ENCODE measurements at regions not wholly inside any gene's neighbourhood (a gene's known extent, or its start where the extent isn't known, plus 50 kb on each side); places are given as distances from the start of the nearest gene placed in this dataset.

DNA sequence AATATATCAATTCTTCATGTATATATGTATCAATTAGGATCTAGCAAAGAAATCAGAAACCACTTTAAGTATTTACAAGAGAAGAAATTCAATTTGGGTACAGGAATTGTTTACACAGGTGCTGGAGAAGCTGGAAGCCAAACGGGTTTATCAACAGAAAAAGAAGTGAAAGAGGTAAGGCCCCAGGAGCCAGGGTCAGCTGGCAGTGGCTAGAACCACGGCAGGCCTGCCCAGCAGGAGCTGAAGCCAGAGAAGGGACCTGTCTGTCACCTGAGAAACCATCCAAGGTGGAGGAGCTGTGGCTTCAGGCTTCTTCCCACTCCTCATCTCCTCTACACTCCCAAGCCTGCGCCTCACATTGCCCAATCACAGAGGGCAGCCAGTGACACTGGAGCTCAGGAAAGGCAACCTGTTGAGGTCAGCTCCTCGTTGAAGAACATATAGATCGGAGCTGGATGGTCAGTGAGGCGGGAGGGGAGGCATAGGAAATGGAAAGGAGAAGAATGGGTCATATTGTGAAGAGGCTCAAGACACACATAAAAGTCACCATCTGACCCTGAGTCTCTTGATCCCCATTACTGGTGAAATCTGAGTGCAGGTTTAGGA lies 182.6 kb downstream of the REEP3 start:
- Histone ChIP-seq H3K27me3 (no peaks in the 10 kb centered on the region), H3K36me3 (no peaks in the 10 kb centered on the region), H3K27ac (no peak overlapping the region), H3K4me1 (peaks cover 0 to 32% (median 6%) of the 10 kb centered on the region in 4 donors), H3K9me3 (no peaks in the 10 kb centered on the region), H3K4me3 (no peak overlapping the region)
- DNase-seq = no peak
- no peak for TF ChIP-seq POLR2A (IDR thresholded peaks at IDR 0.05)
- TF ChIP-seq, protein P1, sequence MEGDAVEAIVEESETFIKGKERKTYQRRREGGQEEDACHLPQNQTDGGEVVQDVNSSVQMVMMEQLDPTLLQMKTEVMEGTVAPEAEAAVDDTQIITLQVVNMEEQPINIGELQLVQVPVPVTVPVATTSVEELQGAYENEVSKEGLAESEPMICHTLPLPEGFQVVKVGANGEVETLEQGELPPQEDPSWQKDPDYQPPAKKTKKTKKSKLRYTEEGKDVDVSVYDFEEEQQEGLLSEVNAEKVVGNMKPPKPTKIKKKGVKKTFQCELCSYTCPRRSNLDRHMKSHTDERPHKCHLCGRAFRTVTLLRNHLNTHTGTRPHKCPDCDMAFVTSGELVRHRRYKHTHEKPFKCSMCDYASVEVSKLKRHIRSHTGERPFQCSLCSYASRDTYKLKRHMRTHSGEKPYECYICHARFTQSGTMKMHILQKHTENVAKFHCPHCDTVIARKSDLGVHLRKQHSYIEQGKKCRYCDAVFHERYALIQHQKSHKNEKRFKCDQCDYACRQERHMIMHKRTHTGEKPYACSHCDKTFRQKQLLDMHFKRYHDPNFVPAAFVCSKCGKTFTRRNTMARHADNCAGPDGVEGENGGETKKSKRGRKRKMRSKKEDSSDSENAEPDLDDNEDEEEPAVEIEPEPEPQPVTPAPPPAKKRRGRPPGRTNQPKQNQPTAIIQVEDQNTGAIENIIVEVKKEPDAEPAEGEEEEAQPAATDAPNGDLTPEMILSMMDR (IDR thresholded peaks at IDR 0.05) = no peak

DNA sequence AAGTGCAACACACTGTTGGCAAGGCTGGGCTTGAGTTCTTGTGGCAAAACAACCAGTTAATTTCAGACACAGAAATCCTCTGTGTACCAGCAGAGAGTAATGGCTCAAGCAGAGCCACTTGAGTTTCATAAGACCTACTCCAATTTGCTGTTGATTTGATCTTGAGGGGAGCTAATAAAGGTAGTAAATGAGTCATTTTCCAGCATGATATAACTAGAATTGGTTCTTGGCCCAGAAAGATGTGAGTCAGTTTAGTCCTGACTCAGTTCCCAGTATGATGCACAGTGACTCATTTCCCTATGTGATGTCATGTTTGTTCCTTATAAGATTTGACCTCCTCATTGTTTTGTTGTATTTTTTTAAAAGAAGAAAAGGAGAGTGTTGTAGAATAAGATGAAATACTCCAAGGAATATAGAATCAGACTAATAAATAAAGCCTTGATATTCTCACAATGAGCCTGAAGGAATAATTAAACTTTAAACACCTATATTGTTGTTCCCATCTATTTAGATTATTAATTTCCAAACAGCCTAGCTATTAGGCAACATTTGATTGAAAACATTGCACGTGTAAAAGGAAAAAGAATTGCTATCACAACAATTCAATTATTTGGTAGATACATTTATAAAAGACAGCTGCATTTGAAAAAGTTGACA lies 186.2 kb downstream of the REEP3 start:
- no peak for DNase-seq

DNA sequence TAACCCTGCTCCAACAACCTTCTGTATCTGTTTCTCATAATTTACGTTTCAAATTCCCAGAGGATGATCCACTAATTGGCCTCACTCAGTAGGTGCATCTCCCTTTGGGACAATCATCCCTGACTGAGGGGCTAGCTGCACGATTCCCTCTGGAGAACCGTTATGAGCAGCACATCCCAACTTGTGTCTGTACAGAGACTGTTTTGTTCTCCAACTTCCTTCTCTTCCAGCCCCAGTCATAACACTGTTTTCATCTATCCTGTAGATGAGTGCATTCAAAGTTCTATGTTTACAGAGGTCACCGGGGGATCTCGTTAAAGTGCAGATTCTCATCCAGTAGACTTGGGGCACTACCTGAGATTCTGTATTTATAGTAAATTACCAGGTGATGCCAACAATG lies 187.2 kb downstream of the REEP3 start:
- no peaks in the 10 kb centered on the region for H3K9me3 ChIP-seq
- no peaks in the 10 kb centered on the region for H3K27me3 ChIP-seq
- H3K4me3 ChIP-seq = no peak overlapping the region
- no peak overlapping the region for H3K27ac ChIP-seq
- DNase-seq = no peak
- no peaks in the 10 kb centered on the region for H3K36me3 ChIP-seq
- peaks cover 0 to 27% (median 4%) of the 10 kb centered on the region in 4 donors for H3K4me1 ChIP-seq
- no peak for TF ChIP-seq POLR2A (IDR thresholded peaks at IDR 0.05)
- TF ChIP-seq, protein P1 (IDR thresholded peaks at IDR 0.05) = no peak

More for the DNA sequence above, 186.2 kb downstream of the REEP3 start:
- Histone ChIP-seq H3K36me3 (no peaks in the 10 kb centered on the region), H3K4me1 (peaks cover 0 to 19% (median 2%) of the 10 kb centered on the region in 4 donors), H3K4me3 (no peak overlapping the region), H3K27me3 (no peaks in the 10 kb centered on the region), H3K9me3 (no peaks in the 10 kb centered on the region), H3K27ac (peak overlapping the region in 3 of 4 donors; percentile 49 to 71 (median 59))
- TF ChIP-seq, protein P1 (IDR thresholded peaks at IDR 0.05) = no peak
- no peak for TF ChIP-seq POLR2A (IDR thresholded peaks at IDR 0.05)

DNA sequence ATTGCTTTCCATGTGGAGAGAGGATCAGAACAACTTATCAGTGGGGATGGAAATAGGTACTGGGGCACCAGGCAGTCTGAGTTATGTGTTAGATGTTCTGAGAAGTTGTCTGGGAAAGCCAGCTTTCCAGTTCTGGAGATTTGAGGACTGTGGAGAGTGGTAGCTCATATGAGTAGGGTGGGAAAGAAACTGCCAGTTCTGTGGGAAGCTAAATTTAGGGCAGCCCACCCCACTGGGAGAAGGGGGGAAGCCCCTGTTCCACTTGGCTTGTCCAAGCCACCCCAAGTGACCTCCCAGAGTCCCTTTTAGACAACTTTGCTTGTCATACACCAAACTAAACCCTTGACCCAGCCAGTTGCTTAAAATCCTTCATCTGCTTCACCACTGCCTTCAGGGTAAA lies 189.5 kb downstream of the REEP3 start:
- TF ChIP-seq, protein P1 (IDR thresholded peaks at IDR 0.05) = no peak
- no peak for TF ChIP-seq POLR2A (IDR thresholded peaks at IDR 0.05)
- Histone ChIP-seq H3K4me1 (peaks cover 0 to 35% (median 4%) of the 10 kb centered on the region in 4 donors), H3K9me3 (no peaks in the 10 kb centered on the region), H3K4me3 (no peak overlapping the region), H3K27ac (peak overlapping the region in 3 of 4 donors; percentile 71 to 85 (median 82)), H3K27me3 (no peaks in the 10 kb centered on the region), H3K36me3 (no peaks in the 10 kb centered on the region)
- no peak for DNase-seq

DNA sequence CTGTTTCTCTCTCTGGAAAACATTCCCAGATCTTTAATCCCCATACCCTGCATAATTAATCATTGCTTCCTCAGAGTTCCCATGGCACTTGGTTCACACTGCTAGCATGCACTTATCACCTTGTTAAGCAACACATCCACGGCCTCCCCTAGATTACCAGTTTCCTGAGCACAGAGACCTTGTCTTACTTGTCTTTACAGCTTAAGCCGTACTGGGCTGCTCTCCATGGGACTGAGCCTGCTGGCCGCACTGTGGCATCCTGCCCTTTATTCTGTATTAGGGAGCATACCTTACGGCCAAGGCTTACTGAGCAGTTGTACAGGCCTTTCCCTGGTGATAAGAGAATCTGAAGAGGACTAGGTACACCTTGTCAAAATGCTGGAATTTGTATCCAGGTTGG lies 190.2 kb downstream of the REEP3 start:
- no peaks in the 10 kb centered on the region for H3K36me3 ChIP-seq
- H3K4me3 ChIP-seq = no peak overlapping the region
- H3K27ac ChIP-seq = peak overlapping the region in 3 of 4 donors; percentile 71 to 85 (median 82)
- peaks cover 0 to 35% (median 4%) of the 10 kb centered on the region in 4 donors for H3K4me1 ChIP-seq
- DNase-seq = no peak
- no peaks in the 10 kb centered on the region for H3K9me3 ChIP-seq
- H3K27me3 ChIP-seq = no peaks in the 10 kb centered on the region
- TF ChIP-seq POLR2A (IDR thresholded peaks at IDR 0.05) = no peak
- TF ChIP-seq, protein P1 (IDR thresholded peaks at IDR 0.05) = no peak

Data from Peyer's patch (tissue), 4 donors.